ENCODE measurements at regions not wholly inside any gene's neighbourhood (a gene's known extent, or its start where the extent isn't known, plus 50 kb on each side); places are given as distances from the start of the nearest gene placed in this dataset.

- no peak for TF ChIP-seq CTCF (conservative IDR thresholded peaks at IDR 0.05; ENCODE audit: low read depth, low read length)
- no peak for TF ChIP-seq EZH2 (IDR thresholded peaks at IDR 0.05; ENCODE audit: low read length, unreplicated experiment)
- no peak for TF ChIP-seq EZH2phosphoT487 (IDR thresholded peaks at IDR 0.05; ENCODE audit: borderline replicate concordance, low read length)
These were observed 304.8 kb downstream of the CDCA7 start for GRCh38 chr2:173659509-173659908.

Measured in PC-3 (cell line).